Testis (tissue), 2 donors: ENCODE measurements at regions not wholly inside any gene's neighbourhood (a gene's known extent, or its start where the extent isn't known, plus 50 kb on each side); places are given as distances from the start of the nearest gene placed in this dataset.
A peak's percentile ranks its signal among the peaks of the same experiment; 100 is the strongest.
"Not testable (repeated sequence)": the region's sequence is repeated elsewhere in the genome, so short reads cannot be mapped to it uniquely, and the experiment has no call there.

Source experiments
- DNase-seq: peaks from one replicate; pipeline ENCODE4 v3.0.0-alpha.2; 2019
- H3K27ac ChIP-seq, 2 donors: fragments of 200-600 bp; sonication (generic); one replicate each; pipeline ENCODE4 v1.5.1; 2019
- H3K27me3 ChIP-seq: fragments of 200-600 bp; sonication (generic); one replicate; pipeline ENCODE4 v1.5.1; 2019
- H3K36me3 ChIP-seq: fragments of 200-600 bp; sonication (generic); one replicate; pipeline ENCODE4 v1.5.1; 2017; ENCODE audit warnings: low read depth; ENCODE audit errors: missing control alignments
- H3K4me1 ChIP-seq: fragments of 200-600 bp; sonication (generic); one replicate; pipeline ENCODE4 v1.5.1; 2019
- H3K4me3 ChIP-seq, 2 donors: fragments of 200-600 bp; sonication (generic); one replicate each; pipeline ENCODE4 v1.5.1; 2017 to 2019
- H3K9me3 ChIP-seq: fragments of 200-600 bp; sonication (generic); one replicate; pipeline ENCODE4 v1.5.1; 2017
- CTCF ChIP-seq, 3 experiments: fragments of 450-650 bp in 2 of 3; fragments of 200-600 bp in 1 of 3; sonication (generic) in 1 of 3; IDR thresholded peaks; one replicate each; pipeline ENCODE4 v1.5.1; 2016 to 2019; ENCODE audit warnings: antibody characterized with exemption in 3 of 3, mild to moderate bottlenecking in 2 of 3, moderate library complexity in 1 of 3
- POLR2A ChIP-seq: fragments of 450-650 bp; IDR thresholded peaks from one replicate; pipeline ENCODE4 v1.6.1; 2017; ENCODE audit warnings: antibody characterized with exemption, mild to moderate bottlenecking, moderate library complexity
- WGBS, 2 donors: methylation state at CpG; one replicate each; pipeline ENCODE4 v1.1.5; 2018; 5-methylcytosine and 5-hydroxymethylcytosine counted together
- intact Hi-C: fragments of 100-400 bp; cut with DNase I; formaldehyde crosslinking; loops from one replicate; pipeline ENCODE4 v1.15.1; 2023; ENCODE audit warnings: low total_unique reads

GRCh38 chr2:362924-363323 is 75.0 kb upstream of the ALKAL2 start:
- no peaks in the 10 kb centered on the region for H3K36me3 ChIP-seq
- TF ChIP-seq POLR2A, result no peak
- no peak for TF ChIP-seq CTCF (IDR thresholded peaks at IDR 0.05)
- H3K27me3 ChIP-seq, result no peaks in the 10 kb centered on the region
- H3K4me1 ChIP-seq, result no peaks in the 10 kb centered on the region
- H3K9me3 ChIP-seq, result no peaks in the 10 kb centered on the region
- H3K27ac ChIP-seq, result no peak overlapping the region
- DNase-seq, result no peak
- 71 to 74% methylated on average over 5 of the region's 5 CpGs for WGBS, 2 donors
- no peak overlapping the region for H3K4me3 ChIP-seq
- intact Hi-C loops, result no loop called here

- no peaks in the 10 kb centered on the region for H3K36me3 ChIP-seq
- intact Hi-C loops, result no loop called here
- H3K4me3 ChIP-seq, result no peak overlapping the region
- WGBS, 2 donors, result 86 to 90% methylated on average over 4 of the region's 4 CpGs
- H3K4me1 ChIP-seq, result no peaks in the 10 kb centered on the region
- H3K27me3 ChIP-seq, result no peaks in the 10 kb centered on the region
- H3K27ac ChIP-seq, result no peak overlapping the region
- H3K9me3 ChIP-seq, result no peaks in the 10 kb centered on the region
- no peak for TF ChIP-seq POLR2A
- no peak for TF ChIP-seq CTCF (IDR thresholded peaks at IDR 0.05)
- DNase-seq, result no peak
Measured at GRCh38 chr2:360124-360523, 72.2 kb upstream of the ALKAL2 start.

GRCh38 chr2:359047-359446 is 71.2 kb upstream of the ALKAL2 start:
- intact Hi-C loops, result no loop called here
- WGBS, 2 donors, result 59 to 69% methylated on average over 5 of the region's 5 CpGs
- Histone ChIP-seq H3K27ac (no peak overlapping the region), H3K9me3 (no peaks in the 10 kb centered on the region), H3K27me3 (no peaks in the 10 kb centered on the region), H3K4me3 (no peak overlapping the region), H3K36me3 (no peaks in the 10 kb centered on the region), H3K4me1 (no peaks in the 10 kb centered on the region)
- no peak for TF ChIP-seq CTCF (IDR thresholded peaks at IDR 0.05)
- no peak for TF ChIP-seq POLR2A
- no peak for DNase-seq

GRCh38 chr2:357811-358210 is 69.9 kb upstream of the ALKAL2 start:
- WGBS, 2 donors, result 73 to 88% methylated on average over 2 of the region's 2 CpGs
- no peaks in the 10 kb centered on the region for H3K4me1 ChIP-seq
- H3K36me3 ChIP-seq, result no peaks in the 10 kb centered on the region
- intact Hi-C loops, result no loop called here
- TF ChIP-seq CTCF (IDR thresholded peaks at IDR 0.05), result no peak
- TF ChIP-seq POLR2A, result no peak
- no peak for DNase-seq
- no peak overlapping the region for H3K4me3 ChIP-seq
- H3K27ac ChIP-seq, result no peak overlapping the region
- H3K9me3 ChIP-seq, result no peaks in the 10 kb centered on the region
- no peaks in the 10 kb centered on the region for H3K27me3 ChIP-seq

GRCh38 chr2:356304-356703 is 68.4 kb upstream of the ALKAL2 start:
- WGBS, 2 donors, result 60 to 62% methylated on average over 21 of the region's 21 CpGs
- intact Hi-C loops, H3K27ac ChIP-seq: not testable (repeated sequence)

More at GRCh38 chr2:356304-356703, 68.4 kb upstream of the ALKAL2 start:
- not testable (repeated sequence) for H3K4me1 ChIP-seq, H3K36me3 ChIP-seq, DNase-seq, H3K27me3 ChIP-seq, H3K9me3 ChIP-seq
- H3K4me3 ChIP-seq, result peak overlapping the region; percentile 1 to 18
